ENCODE measurements at regions not wholly inside any gene's neighbourhood (a gene's known extent, or its start where the extent isn't known, plus 50 kb on each side); places are given as distances from the start of the nearest gene placed in this dataset.

- Histone ChIP-seq H3K36me3 (ENCODE audit: insufficient read depth, low read length) (no peaks in the 10 kb centered on the region), H2AFZ (ENCODE audit: low read length) (no peak overlapping the region), H3K9me2 (replicated peaks; ENCODE audit: insufficient read depth, low read length) (no peaks in the 10 kb centered on the region), H3K9ac (ENCODE audit: low read length) (no peak overlapping the region), H3K4me2 (ENCODE audit: low read depth, low read length, poor library complexity, severe bottlenecking) (no peak overlapping the region), H3K79me2 (ENCODE audit: low read length) (no peaks in the 10 kb centered on the region), H3K27me3 (ENCODE audit: low read length) (no peaks in the 10 kb centered on the region), H3K27ac (ENCODE audit: low read length) (no peak overlapping the region), H3K4me1 (ENCODE audit: low read length) (no peaks in the 10 kb centered on the region), H3K9me3 (ENCODE audit: low read length) (no peaks in the 10 kb centered on the region), H4K20me1 (ENCODE audit: insufficient read depth, low read depth, low read length) (no peaks in the 10 kb centered on the region), H3K4me3 (ENCODE audit: low read length) (no peak overlapping the region)
- DNase-seq = no peak
Measured at GRCh38 chr7:26449175-26450165, 157.8 kb downstream of the SNX10 start.

GRCh38 chr7:26451997-26452396 lies 160.3 kb downstream of the SNX10 start:
- Histone ChIP-seq H3K4me1 (ENCODE audit: low read length) (no peaks in the 10 kb centered on the region), H2AFZ (ENCODE audit: low read length) (no peak overlapping the region), H3K4me2 (ENCODE audit: low read depth, low read length, poor library complexity, severe bottlenecking) (no peak overlapping the region), H3K36me3 (ENCODE audit: insufficient read depth, low read length) (no peaks in the 10 kb centered on the region), H4K20me1 (ENCODE audit: insufficient read depth, low read depth, low read length) (no peaks in the 10 kb centered on the region), H3K27ac (ENCODE audit: low read length) (no peak overlapping the region), H3K27me3 (ENCODE audit: low read length) (no peaks in the 10 kb centered on the region), H3K9ac (ENCODE audit: low read length) (no peak overlapping the region), H3K79me2 (ENCODE audit: low read length) (no peaks in the 10 kb centered on the region), H3K4me3 (ENCODE audit: low read length) (no peak overlapping the region), H3K9me2 (replicated peaks; ENCODE audit: insufficient read depth, low read length) (no peaks in the 10 kb centered on the region), H3K9me3 (ENCODE audit: low read length) (no peaks in the 10 kb centered on the region)
- DNase-seq = no peak

GRCh38 chr7:26454180-26454579 lies 162.5 kb downstream of the SNX10 start:
- no peak overlapping the region for H3K27ac ChIP-seq (ENCODE audit: low read length)
- no peaks in the 10 kb centered on the region for H3K79me2 ChIP-seq (ENCODE audit: low read length)
- no peaks in the 10 kb centered on the region for H3K4me1 ChIP-seq (ENCODE audit: low read length)
- H4K20me1 ChIP-seq (ENCODE audit: insufficient read depth, low read depth, low read length) = no peaks in the 10 kb centered on the region
- H3K4me3 ChIP-seq (ENCODE audit: low read length) = no peak overlapping the region
- no peak overlapping the region for H3K9ac ChIP-seq (ENCODE audit: low read length)
- no peaks in the 10 kb centered on the region for H3K36me3 ChIP-seq (ENCODE audit: insufficient read depth, low read length)
- no peaks in the 10 kb centered on the region for H3K9me2 ChIP-seq (replicated peaks; ENCODE audit: insufficient read depth, low read length)
- no peaks in the 10 kb centered on the region for H3K9me3 ChIP-seq (ENCODE audit: low read length)
- no peaks in the 10 kb centered on the region for H3K27me3 ChIP-seq (ENCODE audit: low read length)
- no peak for DNase-seq
- no peak overlapping the region for H3K4me2 ChIP-seq (ENCODE audit: low read depth, low read length, poor library complexity, severe bottlenecking)
- H2AFZ ChIP-seq (ENCODE audit: low read length) = no peak overlapping the region

GRCh38 chr7:26457696-26458327 lies 166.2 kb downstream of the SNX10 start:
- DNase-seq = no peak
- no peaks in the 10 kb centered on the region for H3K27me3 ChIP-seq (ENCODE audit: low read length)
- H3K4me3 ChIP-seq (ENCODE audit: low read length) = no peak overlapping the region
- H2AFZ ChIP-seq (ENCODE audit: low read length) = no peak overlapping the region
- H3K4me2 ChIP-seq (ENCODE audit: low read depth, low read length, poor library complexity, severe bottlenecking) = no peak overlapping the region
- no peaks in the 10 kb centered on the region for H4K20me1 ChIP-seq (ENCODE audit: insufficient read depth, low read depth, low read length)
- H3K79me2 ChIP-seq (ENCODE audit: low read length) = no peaks in the 10 kb centered on the region
- no peaks in the 10 kb centered on the region for H3K9me3 ChIP-seq (ENCODE audit: low read length)
- H3K9ac ChIP-seq (ENCODE audit: low read length) = no peak overlapping the region
- no peaks in the 10 kb centered on the region for H3K9me2 ChIP-seq (replicated peaks; ENCODE audit: insufficient read depth, low read length)
- H3K36me3 ChIP-seq (ENCODE audit: insufficient read depth, low read length) = no peaks in the 10 kb centered on the region
- H3K4me1 ChIP-seq (ENCODE audit: low read length) = no peaks in the 10 kb centered on the region
- H3K27ac ChIP-seq (ENCODE audit: low read length) = no peak overlapping the region

GRCh38 chr7:26458466-26459145 lies 166.9 kb downstream of the SNX10 start:
- no peak overlapping the region for H3K4me2 ChIP-seq (ENCODE audit: low read depth, low read length, poor library complexity, severe bottlenecking)
- DNase-seq = no peak
- H4K20me1 ChIP-seq (ENCODE audit: insufficient read depth, low read depth, low read length) = no peaks in the 10 kb centered on the region
- no peak overlapping the region for H3K9ac ChIP-seq (ENCODE audit: low read length)
- H3K9me2 ChIP-seq (replicated peaks; ENCODE audit: insufficient read depth, low read length) = no peaks in the 10 kb centered on the region
- H3K9me3 ChIP-seq (ENCODE audit: low read length) = no peaks in the 10 kb centered on the region
- no peaks in the 10 kb centered on the region for H3K36me3 ChIP-seq (ENCODE audit: insufficient read depth, low read length)
- H3K27me3 ChIP-seq (ENCODE audit: low read length) = no peaks in the 10 kb centered on the region
- H3K79me2 ChIP-seq (ENCODE audit: low read length) = no peaks in the 10 kb centered on the region
- H3K4me1 ChIP-seq (ENCODE audit: low read length) = no peaks in the 10 kb centered on the region
- no peak overlapping the region for H3K27ac ChIP-seq (ENCODE audit: low read length)
- no peak overlapping the region for H3K4me3 ChIP-seq (ENCODE audit: low read length)
- H2AFZ ChIP-seq (ENCODE audit: low read length) = no peak overlapping the region

GRCh38 chr7:26459540-26460193 lies 168.0 kb downstream of the SNX10 start:
- no peaks in the 10 kb centered on the region for H3K79me2 ChIP-seq (ENCODE audit: low read length)
- H3K4me3 ChIP-seq (ENCODE audit: low read length) = no peak overlapping the region
- no peak for DNase-seq
- no peaks in the 10 kb centered on the region for H3K36me3 ChIP-seq (ENCODE audit: insufficient read depth, low read length)
- H3K9me3 ChIP-seq (ENCODE audit: low read length) = no peaks in the 10 kb centered on the region
- no peaks in the 10 kb centered on the region for H4K20me1 ChIP-seq (ENCODE audit: insufficient read depth, low read depth, low read length)
- H3K9ac ChIP-seq (ENCODE audit: low read length) = no peak overlapping the region
- no peak overlapping the region for H3K4me2 ChIP-seq (ENCODE audit: low read depth, low read length, poor library complexity, severe bottlenecking)
- H3K27me3 ChIP-seq (ENCODE audit: low read length) = no peaks in the 10 kb centered on the region
- H2AFZ ChIP-seq (ENCODE audit: low read length) = no peak overlapping the region
- no peaks in the 10 kb centered on the region for H3K9me2 ChIP-seq (replicated peaks; ENCODE audit: insufficient read depth, low read length)
- H3K27ac ChIP-seq (ENCODE audit: low read length) = no peak overlapping the region
- H3K4me1 ChIP-seq (ENCODE audit: low read length) = no peaks in the 10 kb centered on the region

GRCh38 chr7:26460351-26461085 lies 168.9 kb downstream of the SNX10 start:
- Histone ChIP-seq H3K9me3 (ENCODE audit: low read length) (no peaks in the 10 kb centered on the region), H3K9me2 (replicated peaks; ENCODE audit: insufficient read depth, low read length) (no peaks in the 10 kb centered on the region), H3K27ac (ENCODE audit: low read length) (no peak overlapping the region), H2AFZ (ENCODE audit: low read length) (no peak overlapping the region), H3K27me3 (ENCODE audit: low read length) (no peaks in the 10 kb centered on the region), H4K20me1 (ENCODE audit: insufficient read depth, low read depth, low read length) (no peaks in the 10 kb centered on the region), H3K36me3 (ENCODE audit: insufficient read depth, low read length) (no peaks in the 10 kb centered on the region), H3K4me2 (ENCODE audit: low read depth, low read length, poor library complexity, severe bottlenecking) (no peak overlapping the region), H3K79me2 (ENCODE audit: low read length) (no peaks in the 10 kb centered on the region), H3K4me3 (ENCODE audit: low read length) (no peak overlapping the region), H3K4me1 (ENCODE audit: low read length) (no peaks in the 10 kb centered on the region), H3K9ac (ENCODE audit: low read length) (no peak overlapping the region)
- no peak for DNase-seq
